ENCODE measurements at regions not wholly inside any gene's neighbourhood (a gene's known extent, or its start where the extent isn't known, plus 50 kb on each side); places are given as distances from the start of the nearest gene placed in this dataset.
"Not testable (repeated sequence)": the region's sequence is repeated elsewhere in the genome, so short reads cannot be mapped to it uniquely, and the experiment has no call there.

- TF ChIP-seq JUND (IDR thresholded peaks at IDR 0.05; ENCODE audit: low read depth) = no peak
- no peak for DNase-seq (ENCODE audit: low read depth in 1 of 2, low spot score in 1 of 2)
- in situ Hi-C loops (cut with HindIII; ENCODE audit: low pct_unique_long_range_greater_than_20kb, low sequenced_read_pairs) = no loop called here
Observed at GRCh38 chr11:19420868-19421533, 180.3 kb upstream of the E2F8 start.

- peak in 1 of 2 experiments; percentile 55 for DNase-seq (ENCODE audit: low read depth in 1 of 2, low spot score in 1 of 2)
- TF ChIP-seq JUND (IDR thresholded peaks at IDR 0.05; ENCODE audit: low read depth) = no peak
- in situ Hi-C loops (cut with HindIII; ENCODE audit: low pct_unique_long_range_greater_than_20kb, low sequenced_read_pairs) = no loop called here
Observed at GRCh38 chr11:19419808-19420207, 179.1 kb upstream of the E2F8 start.

DNA sequence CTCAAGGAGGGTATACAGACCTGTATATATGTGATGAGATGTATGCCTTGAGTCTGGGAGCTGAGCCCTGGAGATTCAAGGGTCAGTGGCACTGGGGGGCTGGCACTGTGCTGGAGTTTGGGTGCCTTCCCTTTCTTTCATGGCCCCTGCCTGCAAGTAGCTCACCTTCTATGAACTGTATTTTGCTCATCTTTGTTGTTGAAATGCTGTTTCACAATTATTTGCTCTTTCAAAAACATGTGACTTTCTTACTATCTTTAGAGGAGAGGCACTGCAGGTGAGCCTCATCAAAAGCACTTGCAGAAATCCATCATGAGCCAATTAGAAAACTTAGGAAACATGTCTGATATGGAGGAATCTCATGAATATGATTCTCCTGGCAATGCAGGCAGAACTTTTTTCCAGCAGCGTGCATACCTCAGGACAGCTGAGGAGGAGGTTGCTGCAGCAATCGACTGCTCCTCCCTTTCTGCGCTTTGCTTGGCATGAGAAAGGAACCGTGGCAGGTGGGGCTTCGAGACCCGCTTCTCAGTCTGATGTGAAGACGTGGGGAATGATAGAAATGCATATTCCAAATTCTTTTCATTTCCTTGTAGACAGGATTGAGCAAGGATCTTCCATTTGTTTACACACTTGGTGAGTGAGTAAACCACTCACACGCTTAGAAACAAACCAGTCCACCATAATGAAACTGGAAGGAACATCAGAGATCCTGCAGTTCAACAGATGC is 178.4 kb upstream of the E2F8 start:
- DNase-seq (ENCODE audit: low read depth in 1 of 2, low spot score in 1 of 2) = peak in 1 of 2 experiments; percentile 47
- TF ChIP-seq JUND (IDR thresholded peaks at IDR 0.05; ENCODE audit: low read depth) = no peak

GRCh38 chr11:19418221-19418620 is 177.5 kb upstream of the E2F8 start:
- DNase-seq (ENCODE audit: low read depth in 1 of 2, low spot score in 1 of 2) = no peak
- TF ChIP-seq JUND (IDR thresholded peaks at IDR 0.05; ENCODE audit: low read depth) = no peak
- in situ Hi-C loops (cut with HindIII; ENCODE audit: low pct_unique_long_range_greater_than_20kb, low sequenced_read_pairs) = no loop called here

More for the DNA sequence above, 178.4 kb upstream of the E2F8 start:
- in situ Hi-C loops (cut with HindIII; ENCODE audit: low pct_unique_long_range_greater_than_20kb, low sequenced_read_pairs) = no loop called here

GRCh38 chr11:19412070-19412469 is 171.3 kb upstream of the E2F8 start:
- DNase-seq (ENCODE audit: low read depth in 1 of 2, low spot score in 1 of 2); in situ Hi-C loops (cut with HindIII; ENCODE audit: low pct_unique_long_range_greater_than_20kb, low sequenced_read_pairs): not testable (repeated sequence)

DNA sequence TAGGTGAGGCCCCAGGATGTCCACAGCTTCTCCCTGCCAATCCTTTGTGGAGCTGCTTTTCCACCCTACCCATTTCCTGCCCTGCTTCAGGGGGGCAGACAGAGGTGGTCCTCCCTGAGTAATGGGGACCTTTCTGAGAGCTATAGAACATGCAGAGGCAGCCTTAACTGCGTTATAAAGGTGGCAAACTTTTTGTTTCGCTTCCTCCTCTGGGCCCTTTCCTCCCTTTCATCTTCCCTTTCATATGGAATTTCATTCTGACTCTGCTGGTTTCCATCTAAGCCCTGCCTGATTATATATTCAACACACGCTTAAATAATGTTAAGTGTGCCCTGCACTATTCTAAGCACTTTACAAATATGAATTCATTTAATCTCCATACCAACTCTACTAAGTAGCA is 169.3 kb upstream of the E2F8 start:
- no peak for TF ChIP-seq JUND (IDR thresholded peaks at IDR 0.05; ENCODE audit: low read depth)
- in situ Hi-C loops (cut with HindIII; ENCODE audit: low pct_unique_long_range_greater_than_20kb, low sequenced_read_pairs) = no loop called here
- DNase-seq (ENCODE audit: low read depth in 1 of 2, low spot score in 1 of 2) = no peak

GRCh38 chr11:19409307-19409706 is 168.6 kb upstream of the E2F8 start:
- TF ChIP-seq JUND (IDR thresholded peaks at IDR 0.05; ENCODE audit: low read depth) = no peak
- in situ Hi-C loops (cut with HindIII; ENCODE audit: low pct_unique_long_range_greater_than_20kb, low sequenced_read_pairs) = no loop called here

GRCh38 chr11:19407677-19408270 is 167.0 kb upstream of the E2F8 start:
- no peak for DNase-seq (ENCODE audit: low read depth in 1 of 2, low spot score in 1 of 2)
- TF ChIP-seq JUND (IDR thresholded peaks at IDR 0.05; ENCODE audit: low read depth) = no peak
- in situ Hi-C loops (cut with HindIII; ENCODE audit: low pct_unique_long_range_greater_than_20kb, low sequenced_read_pairs) = no loop called here

More at GRCh38 chr11:19409307-19409706, 168.6 kb upstream of the E2F8 start:
- no peak for DNase-seq (ENCODE audit: low read depth in 1 of 2, low spot score in 1 of 2)

GRCh38 chr11:19405966-19406365 is 165.2 kb upstream of the E2F8 start:
- in situ Hi-C loops (cut with HindIII; ENCODE audit: low pct_unique_long_range_greater_than_20kb, low sequenced_read_pairs) = no loop called here
- DNase-seq (ENCODE audit: low read depth in 1 of 2, low spot score in 1 of 2) = no peak
- TF ChIP-seq JUND (IDR thresholded peaks at IDR 0.05; ENCODE audit: low read depth) = no peak

DNA sequence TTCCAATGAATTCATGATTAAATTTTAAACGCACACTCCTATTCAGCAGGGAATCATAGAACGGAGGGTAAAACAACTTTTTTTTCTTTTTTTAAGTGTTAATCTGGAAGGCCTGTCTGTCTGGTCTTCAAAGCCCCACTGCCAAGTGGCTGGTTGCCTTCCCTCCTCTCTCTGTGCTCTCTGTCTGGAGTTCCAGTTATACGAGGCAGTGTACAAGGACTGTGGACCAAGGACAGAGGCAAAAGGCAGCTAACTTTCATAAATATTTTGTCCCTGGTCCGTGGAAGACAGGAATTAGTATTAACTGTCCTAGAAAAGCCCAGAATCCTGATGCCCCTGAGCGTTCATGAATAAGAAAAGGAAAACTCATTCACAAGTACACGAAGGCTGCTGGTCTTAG is 164.0 kb upstream of the E2F8 start:
- in situ Hi-C loops (cut with HindIII; ENCODE audit: low pct_unique_long_range_greater_than_20kb, low sequenced_read_pairs) = no loop called here
- no peak for TF ChIP-seq JUND (IDR thresholded peaks at IDR 0.05; ENCODE audit: low read depth)
- no peak for DNase-seq (ENCODE audit: low read depth in 1 of 2, low spot score in 1 of 2)

DNA sequence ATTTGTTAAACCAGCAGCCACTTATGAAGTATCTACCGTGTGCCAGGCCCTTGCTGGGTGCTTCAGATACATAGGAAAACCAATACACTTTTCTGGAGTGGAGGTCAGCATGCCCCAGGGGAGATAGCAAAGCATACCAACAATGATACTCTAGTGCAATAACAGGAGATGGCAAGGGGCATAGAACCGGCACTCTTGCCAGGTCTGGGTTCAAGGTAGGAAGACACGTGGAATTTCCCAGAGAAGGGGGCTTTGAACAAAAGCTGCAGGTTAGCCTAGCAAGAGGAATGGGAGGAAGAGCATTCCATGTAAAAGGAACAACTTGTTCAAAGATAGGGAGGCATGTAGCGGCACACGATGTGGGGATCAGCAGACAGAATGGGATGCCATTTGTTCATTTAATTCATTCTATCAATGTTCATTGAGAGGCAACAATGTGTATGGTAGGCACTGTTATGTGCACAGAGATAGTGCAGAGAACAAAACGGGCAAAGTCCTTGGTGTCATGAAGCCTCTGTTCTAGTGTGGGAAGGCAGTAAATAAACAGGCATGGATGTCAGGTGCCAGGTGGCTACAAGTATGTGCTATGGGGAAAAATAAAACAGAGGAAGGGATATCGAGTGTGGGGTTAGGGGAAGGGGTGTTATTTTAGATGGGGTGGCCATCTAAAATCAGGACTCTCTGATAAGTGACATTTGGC is 162.6 kb upstream of the E2F8 start:
- in situ Hi-C loops (cut with HindIII; ENCODE audit: low pct_unique_long_range_greater_than_20kb, low sequenced_read_pairs) = no loop called here
- no peak for DNase-seq (ENCODE audit: low read depth in 1 of 2, low spot score in 1 of 2)
- no peak for TF ChIP-seq JUND (IDR thresholded peaks at IDR 0.05; ENCODE audit: low read depth)

GRCh38 chr11:19400296-19400695 is 159.6 kb upstream of the E2F8 start:
- in situ Hi-C loops (cut with HindIII; ENCODE audit: low pct_unique_long_range_greater_than_20kb, low sequenced_read_pairs) = no loop called here
- TF ChIP-seq JUND (IDR thresholded peaks at IDR 0.05; ENCODE audit: low read depth) = no peak
- no peak for DNase-seq (ENCODE audit: low read depth in 1 of 2, low spot score in 1 of 2)

Measured in T47D (cell line).